NCI-H2196 (cell line): ENCODE measurements at regions not wholly inside any gene's neighbourhood (a gene's known extent, or its start where the extent isn't known, plus 50 kb on each side); places are given as distances from the start of the nearest gene placed in this dataset.

Source experiments
- DNase-seq: peaks from one replicate; lab custom pipeline; 2025; ENCODE audit not compliant: unreplicated experiment; lab: John Stamatoyannopoulos, UW

- no peak for DNase-seq
These were observed 303.0 kb upstream of the AJAP1 start for GRCh38 chr1:4351453-4351852.

DNA sequence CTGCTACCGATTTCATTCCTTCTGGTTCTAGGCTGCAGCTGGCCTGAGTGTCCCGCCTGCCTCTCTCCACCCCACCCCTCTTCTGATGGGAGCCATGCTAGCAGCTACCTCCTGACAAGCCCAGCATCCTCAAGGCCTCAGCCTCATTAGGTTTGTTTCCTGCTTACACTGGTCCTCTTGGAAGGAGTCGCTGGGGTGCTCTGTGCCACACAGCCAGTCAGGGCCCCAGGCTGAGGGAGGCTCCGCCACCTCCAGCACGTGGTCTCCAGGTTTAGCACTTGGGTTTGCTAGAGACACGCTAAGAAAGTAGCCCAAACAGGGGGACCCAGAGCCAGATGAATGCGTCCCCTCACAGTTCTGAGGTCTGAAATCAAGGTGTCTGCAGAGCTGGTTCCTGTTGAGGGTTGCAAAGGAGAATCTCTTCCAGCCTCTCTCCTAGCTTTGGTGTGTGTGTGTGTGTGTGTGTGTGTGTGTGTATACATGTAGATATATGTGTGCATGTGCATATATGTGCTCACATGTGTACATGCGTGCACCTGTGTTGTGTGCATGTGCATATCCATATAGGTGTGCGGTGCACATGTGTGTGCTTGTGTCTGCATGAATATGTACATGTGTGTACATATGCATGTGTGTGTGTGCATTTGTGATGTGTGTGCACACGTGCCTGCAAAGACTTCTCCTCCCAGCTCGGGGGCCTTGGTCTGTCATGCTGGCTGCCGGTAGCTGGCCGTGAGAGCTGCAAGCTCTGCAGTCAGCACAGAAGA is 301.1 kb upstream of the AJAP1 start:
- no peak for DNase-seq

- DNase-seq = no peak
These were observed 298.6 kb upstream of the AJAP1 start for GRCh38 chr1:4355839-4356238.

DNA sequence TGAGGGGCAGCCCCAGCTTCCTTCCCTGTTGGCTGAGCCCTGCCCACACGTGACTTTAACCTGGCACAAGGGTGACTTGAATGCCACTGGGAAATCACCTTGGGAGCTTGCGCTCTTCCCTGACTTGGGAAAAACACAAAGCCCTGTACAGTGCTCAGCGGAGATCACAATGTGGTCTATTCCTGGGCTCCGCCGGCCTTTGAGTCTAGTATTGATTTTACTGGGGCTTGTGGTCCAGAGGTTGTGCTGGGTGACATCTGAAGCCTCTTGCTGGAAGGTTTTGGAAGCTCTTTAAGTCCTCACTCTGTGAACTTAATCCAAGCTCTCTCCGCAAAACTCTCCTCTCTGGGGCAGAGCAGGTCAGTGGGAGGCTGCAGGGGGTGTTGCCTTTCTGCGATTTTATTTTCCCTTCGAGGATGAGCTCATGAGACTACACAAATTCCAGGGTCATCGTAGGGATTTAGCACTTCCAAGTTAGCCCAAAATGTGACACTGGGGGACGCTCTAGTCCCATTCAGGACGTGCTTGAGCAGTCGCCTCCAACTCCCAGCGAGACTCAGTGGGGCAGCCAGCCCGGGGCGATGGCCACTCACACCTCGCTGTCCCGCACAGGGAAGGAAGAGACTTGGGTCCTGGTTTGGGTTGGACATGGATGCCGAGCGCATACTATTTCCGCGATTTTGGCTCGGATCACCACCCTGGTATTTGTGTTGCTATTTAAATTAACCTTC is 291.9 kb upstream of the AJAP1 start:
- DNase-seq = no peak

- DNase-seq = no peak
These were observed 288.3 kb upstream of the AJAP1 start for GRCh38 chr1:4366091-4366490.

- no peak for DNase-seq
These were observed 287.1 kb upstream of the AJAP1 start for GRCh38 chr1:4367230-4367777.

- no peak for DNase-seq
These were observed 285.1 kb upstream of the AJAP1 start for GRCh38 chr1:4369335-4369734.

- no peak for DNase-seq
These were observed 282.6 kb upstream of the AJAP1 start for GRCh38 chr1:4371849-4372248.

DNA sequence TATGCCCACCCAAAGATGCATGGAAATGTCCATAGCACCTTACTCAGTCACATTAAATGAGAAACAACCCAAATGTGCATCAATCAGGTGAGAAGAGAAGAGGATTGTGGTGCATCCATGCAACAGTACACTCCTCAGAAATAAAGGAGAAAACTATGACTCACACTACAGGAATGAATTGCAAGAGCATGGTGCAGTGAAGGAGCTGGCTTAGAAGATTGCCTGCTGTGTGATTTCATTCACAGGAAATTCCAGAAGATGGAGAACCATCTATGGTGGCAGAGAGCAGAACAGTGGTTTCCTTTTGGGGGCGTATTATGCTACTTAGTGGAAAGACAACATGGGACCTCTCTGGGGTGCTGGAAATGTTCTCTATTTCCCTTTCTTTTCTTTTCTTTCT is 278.6 kb upstream of the AJAP1 start:
- DNase-seq = no peak

DNA sequence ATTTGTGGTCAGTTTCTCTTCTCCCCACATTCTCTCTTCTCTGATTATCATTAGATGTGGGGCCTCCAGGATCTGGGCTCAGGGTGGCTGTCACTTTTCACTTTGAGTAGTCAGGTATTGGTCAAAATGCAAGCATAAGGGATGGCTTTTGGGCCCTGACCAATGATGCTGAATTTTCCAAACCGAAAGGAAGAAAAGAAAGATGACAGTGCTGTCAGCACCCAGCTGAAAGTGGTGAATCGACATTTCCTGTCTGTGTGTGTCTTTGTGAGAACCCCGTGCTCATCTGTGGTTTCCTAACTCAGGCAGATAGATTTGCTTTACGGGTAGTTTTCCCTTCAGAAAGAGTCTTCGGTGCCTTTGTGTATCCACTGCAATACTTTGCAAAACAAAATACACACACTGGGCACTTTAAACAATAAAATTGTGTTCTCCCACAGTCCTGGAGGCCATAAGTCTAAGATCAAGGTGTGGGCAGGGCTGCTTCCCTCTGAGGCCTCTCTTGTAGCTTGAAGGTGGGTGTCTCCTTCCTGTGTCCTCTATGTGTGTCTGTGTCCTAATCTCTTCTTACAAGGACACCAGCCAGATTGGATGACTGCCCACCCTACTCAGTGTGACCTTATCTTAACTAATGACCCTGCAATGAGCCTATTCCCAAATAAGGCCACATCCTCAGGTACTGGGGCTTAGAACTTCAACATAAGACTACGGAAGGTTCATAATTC is 274.8 kb upstream of the AJAP1 start:
- no peak for DNase-seq

DNA sequence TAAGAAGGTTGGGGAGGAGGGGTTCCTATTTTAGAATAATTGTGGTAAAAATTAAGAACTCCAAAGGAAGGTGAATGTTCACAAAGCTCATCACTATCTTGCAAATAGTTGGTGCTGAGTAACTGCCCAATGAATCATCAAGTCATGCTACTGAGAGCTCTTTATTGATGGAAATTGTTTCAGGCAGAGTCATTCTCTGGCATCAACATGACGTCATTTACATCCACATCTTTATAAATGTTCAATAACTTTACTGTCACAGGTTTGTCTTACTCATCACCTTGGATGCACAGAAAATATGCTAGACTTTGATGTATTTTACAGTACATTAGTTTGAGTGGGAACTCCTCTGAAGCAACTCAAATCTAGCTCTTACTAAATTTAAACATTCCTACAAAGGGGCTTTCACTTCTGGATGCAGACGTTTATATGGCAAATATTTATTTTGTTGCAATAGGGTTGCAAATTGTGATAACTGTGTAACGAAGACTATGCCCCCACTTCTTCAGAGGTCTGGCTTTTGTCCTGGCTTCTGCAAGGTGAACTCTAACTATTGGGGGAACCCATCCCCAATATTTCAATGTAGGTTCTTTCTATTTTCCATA is 273.7 kb upstream of the AJAP1 start:
- DNase-seq = no peak

GRCh38 chr1:4393191-4393590 is 261.2 kb upstream of the AJAP1 start:
- no peak for DNase-seq

GRCh38 chr1:4394366-4394765 is 260.0 kb upstream of the AJAP1 start:
- DNase-seq = no peak

DNA sequence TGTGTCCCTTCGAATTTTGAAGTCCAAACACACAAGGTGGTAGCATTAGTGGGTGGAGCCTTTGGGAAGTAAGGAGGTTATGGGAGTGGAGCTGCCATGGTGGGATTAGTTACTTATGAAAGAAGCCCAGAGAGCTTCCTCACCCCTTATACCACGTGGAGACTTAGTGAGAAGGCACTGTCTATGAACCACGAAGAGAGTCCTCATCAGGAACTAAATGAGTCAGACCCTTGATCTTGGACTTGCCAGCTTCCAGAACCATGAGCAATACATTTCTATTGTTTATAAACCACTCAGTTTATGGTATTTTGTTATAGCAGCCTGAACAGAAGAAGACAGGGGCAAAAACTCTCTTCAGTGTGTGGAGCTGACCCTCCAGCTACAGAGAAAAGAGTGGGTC is 259.3 kb upstream of the AJAP1 start:
- DNase-seq = no peak

DNA sequence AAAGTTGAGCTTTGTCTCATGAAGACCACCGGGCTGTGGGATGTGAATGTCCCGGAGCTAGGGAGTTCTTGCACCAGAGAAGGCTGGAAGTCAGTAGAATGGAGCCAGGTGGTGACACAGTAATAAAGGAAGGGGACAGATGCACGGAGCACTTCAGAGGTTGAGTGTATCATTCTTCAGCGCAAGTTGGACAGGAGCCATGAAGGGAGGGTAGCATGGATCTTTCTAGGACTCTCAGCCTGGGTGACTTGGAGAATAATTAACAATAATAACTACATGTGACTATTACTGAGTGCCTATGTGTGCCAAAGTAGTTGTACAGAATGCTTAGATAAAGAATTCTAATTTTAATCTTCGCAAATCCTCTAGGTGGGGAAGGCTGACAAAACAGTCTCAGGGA is 258.7 kb upstream of the AJAP1 start:
- peak; percentile 17 for DNase-seq

GRCh38 chr1:4396551-4396950 is 257.9 kb upstream of the AJAP1 start:
- DNase-seq = no peak

DNA sequence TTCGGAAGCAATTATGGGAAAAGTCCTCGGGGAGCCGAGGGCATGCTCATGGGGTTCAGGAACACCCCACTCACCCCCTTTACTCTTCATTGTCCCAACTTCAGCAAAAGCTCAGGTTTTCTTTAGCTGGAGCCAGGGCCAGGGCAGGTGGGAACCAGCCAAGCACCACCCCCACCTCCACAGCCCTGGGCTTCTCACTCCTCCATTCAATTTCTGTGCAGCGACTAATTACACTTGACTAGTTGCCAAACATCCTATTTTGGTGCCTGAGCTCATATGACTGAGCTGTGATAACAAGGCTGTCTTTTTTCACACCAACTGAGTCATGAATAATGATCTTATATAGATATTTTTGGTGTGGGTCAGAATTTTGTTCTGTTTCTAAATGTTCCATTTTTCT is 257.2 kb upstream of the AJAP1 start:
- DNase-seq = peak; percentile 61

- DNase-seq = no peak
These were observed 252.4 kb upstream of the AJAP1 start for GRCh38 chr1:4402032-4402431.

- DNase-seq = no peak
These were observed 249.4 kb upstream of the AJAP1 start for GRCh38 chr1:4404854-4405590.

- no peak for DNase-seq
These were observed 246.6 kb upstream of the AJAP1 start for GRCh38 chr1:4407851-4408250.

DNA sequence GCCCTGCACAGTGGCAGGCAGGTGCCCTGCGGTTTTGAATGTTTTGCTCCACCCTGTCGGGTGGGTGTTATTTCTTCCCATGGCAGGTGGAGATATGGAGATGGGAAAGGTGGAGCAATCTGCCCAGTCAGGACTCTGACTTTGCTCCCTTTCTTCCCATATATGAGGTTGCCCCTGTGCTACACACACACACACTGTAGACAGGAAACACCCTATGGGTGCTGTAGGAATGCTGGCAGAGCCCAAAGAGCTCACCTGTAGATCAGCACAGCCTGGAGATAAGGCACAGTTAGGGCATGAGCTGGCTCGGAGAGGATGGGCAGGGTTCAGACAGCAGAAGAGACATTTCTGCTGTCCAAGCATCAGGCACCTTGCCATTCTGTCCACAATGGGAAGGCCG is 246.0 kb upstream of the AJAP1 start:
- no peak for DNase-seq
